ENCODE measurements at regions not wholly inside any gene's neighbourhood (a gene's known extent, or its start where the extent isn't known, plus 50 kb on each side); places are given as distances from the start of the nearest gene placed in this dataset.

- TF ChIP-seq POLR2AphosphoS5 (IDR thresholded peaks at IDR 0.05; ENCODE audit: low read depth, low read length): no peak
- no peak for TF ChIP-seq POLR2A (IDR thresholded peaks at IDR 0.05; ENCODE audit: low read depth, low read length)
Observed at GRCh38 chr13:44322928-44323327, 50.7 kb upstream of the SERP2 start.

Measured in GM12892 (cell line).